Uterus (tissue), 2 donors: ENCODE measurements at regions not wholly inside any gene's neighbourhood (a gene's known extent, or its start where the extent isn't known, plus 50 kb on each side); places are given as distances from the start of the nearest gene placed in this dataset.

Experiments used
- CTCF ChIP-seq, 4 experiments: fragments of 200-600 bp in 2 of 4; fragments of 450-650 bp in 2 of 4; sonication (generic) in 2 of 4; IDR thresholded peaks; one replicate each; pipeline ENCODE4 v1.5.1; 2016 to 2019; ENCODE audit warnings: antibody characterized with exemption in 4 of 4, mild to moderate bottlenecking in 2 of 4, moderate library complexity in 1 of 4
- POLR2A ChIP-seq, 2 donors: fragments of 450-650 bp; IDR thresholded peaks; one replicate each; pipeline ENCODE4 v1.6.1; 2016; ENCODE audit warnings: antibody characterized with exemption in 2 of 2, mild to moderate bottlenecking in 1 of 2, moderate library complexity in 1 of 2

GRCh38 chr6:1003394-1004160 lies 308.3 kb upstream of the FOXQ1 start:
- no peak for TF ChIP-seq CTCF (IDR thresholded peaks at IDR 0.05)
- no peak for TF ChIP-seq POLR2A (IDR thresholded peaks at IDR 0.05)
